ENCODE measurements at regions not wholly inside any gene's neighbourhood (a gene's known extent, or its start where the extent isn't known, plus 50 kb on each side); places are given as distances from the start of the nearest gene placed in this dataset.

DNA sequence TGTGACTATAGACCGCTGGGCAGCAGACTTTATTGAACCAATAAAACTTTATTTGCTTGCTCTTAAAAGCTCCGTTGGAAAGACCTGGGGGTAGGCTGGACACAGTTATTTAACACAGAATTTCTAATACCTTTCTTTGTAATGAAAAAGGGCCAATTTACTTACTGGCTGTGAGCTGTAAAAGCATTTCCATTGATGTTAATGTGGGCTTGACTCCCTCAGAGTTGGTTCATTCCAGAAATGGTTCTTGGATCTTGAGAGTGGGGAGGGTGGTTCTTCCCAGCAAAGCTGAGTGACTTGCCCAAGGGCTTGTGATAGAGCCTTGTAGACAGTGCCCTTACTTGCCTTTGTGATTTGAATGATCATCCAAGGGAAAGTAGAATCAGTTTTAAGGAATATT lies 100.6 kb downstream of the SOX4 start:
- H4K20me1 ChIP-seq (ENCODE audit: insufficient read depth, low read length): no peaks in the 10 kb centered on the region

DNA sequence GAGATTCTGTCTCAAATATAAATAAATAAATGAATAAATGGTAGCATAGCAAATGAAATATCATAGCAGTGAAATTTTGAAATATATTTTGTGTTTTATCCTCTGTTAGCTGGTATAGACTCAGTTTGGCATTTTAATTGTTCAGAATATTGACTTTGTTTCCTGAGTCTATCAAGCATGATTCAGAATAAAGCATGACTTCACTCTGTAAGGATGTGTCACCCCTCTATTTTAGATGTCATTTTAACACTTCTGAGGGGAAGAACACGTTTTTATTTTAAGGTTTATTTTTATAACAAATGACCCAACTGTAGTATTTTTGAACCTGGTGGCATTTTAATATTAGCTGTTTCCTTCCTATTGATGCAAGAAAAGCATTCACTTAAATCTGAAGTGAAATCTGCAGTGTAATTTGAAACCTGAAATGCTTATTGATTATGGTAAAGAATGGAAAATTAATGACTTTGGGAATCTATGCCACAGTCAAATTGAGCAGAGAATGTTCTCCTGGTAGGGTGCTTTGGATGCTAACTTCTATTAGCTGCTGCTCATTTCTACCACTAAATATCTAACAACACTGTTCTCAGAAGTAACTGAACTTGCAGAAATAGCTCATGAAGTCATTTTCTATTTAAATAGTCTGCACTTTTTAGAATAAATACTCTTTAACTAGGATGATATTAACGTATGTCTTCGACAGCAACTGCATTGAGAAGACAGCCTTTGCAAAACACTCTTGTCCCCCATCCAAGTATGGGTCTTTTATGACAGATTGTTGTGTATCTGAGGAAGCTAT lies 114.2 kb downstream of the SOX4 start:
- Histone ChIP-seq H4K20me1 (ENCODE audit: insufficient read depth, low read length) (no peaks in the 10 kb centered on the region), H3K4me1 (ENCODE audit: low read length) (no peaks in the 10 kb centered on the region), H3K36me3 (replicated peaks; ENCODE audit: insufficient read depth, low read length) (no peaks in the 10 kb centered on the region), H3K4me2 (ENCODE audit: low read depth, low read length) (no peak overlapping the region), H2AFZ (ENCODE audit: low read length) (no peak overlapping the region), H3K27ac (ENCODE audit: low read length) (no peak overlapping the region), H3F3A (ENCODE audit: insufficient read depth, low read length) (no peaks in the 10 kb centered on the region), H3K9me3 (replicated peaks; ENCODE audit: insufficient read depth, low read length) (no peaks in the 10 kb centered on the region), H3K27me3 (replicated peaks; ENCODE audit: insufficient read depth, low read length) (no peaks in the 10 kb centered on the region), H3K9me2 (replicated peaks; ENCODE audit: insufficient read depth, low read length) (no peaks in the 10 kb centered on the region), H3K79me2 (ENCODE audit: low read length) (no peaks in the 10 kb centered on the region), H3K9ac (ENCODE audit: low read length) (no peak overlapping the region), H3K4me3 (ENCODE audit: low read length) (no peak overlapping the region)
- no peak for TF ChIP-seq EZH2 (optimal IDR thresholded peaks at IDR 0.05; ENCODE audit: low read depth, low read length)
- no peak for TF ChIP-seq EZH2phosphoT487 (IDR thresholded peaks at IDR 0.05; ENCODE audit: low read length)
- TF ChIP-seq, protein P1, sequence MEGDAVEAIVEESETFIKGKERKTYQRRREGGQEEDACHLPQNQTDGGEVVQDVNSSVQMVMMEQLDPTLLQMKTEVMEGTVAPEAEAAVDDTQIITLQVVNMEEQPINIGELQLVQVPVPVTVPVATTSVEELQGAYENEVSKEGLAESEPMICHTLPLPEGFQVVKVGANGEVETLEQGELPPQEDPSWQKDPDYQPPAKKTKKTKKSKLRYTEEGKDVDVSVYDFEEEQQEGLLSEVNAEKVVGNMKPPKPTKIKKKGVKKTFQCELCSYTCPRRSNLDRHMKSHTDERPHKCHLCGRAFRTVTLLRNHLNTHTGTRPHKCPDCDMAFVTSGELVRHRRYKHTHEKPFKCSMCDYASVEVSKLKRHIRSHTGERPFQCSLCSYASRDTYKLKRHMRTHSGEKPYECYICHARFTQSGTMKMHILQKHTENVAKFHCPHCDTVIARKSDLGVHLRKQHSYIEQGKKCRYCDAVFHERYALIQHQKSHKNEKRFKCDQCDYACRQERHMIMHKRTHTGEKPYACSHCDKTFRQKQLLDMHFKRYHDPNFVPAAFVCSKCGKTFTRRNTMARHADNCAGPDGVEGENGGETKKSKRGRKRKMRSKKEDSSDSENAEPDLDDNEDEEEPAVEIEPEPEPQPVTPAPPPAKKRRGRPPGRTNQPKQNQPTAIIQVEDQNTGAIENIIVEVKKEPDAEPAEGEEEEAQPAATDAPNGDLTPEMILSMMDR (IDR thresholded peaks at IDR 0.05; ENCODE audit: low read length): no peak
- DNase-seq: no peak

More for the DNA sequence above, 100.6 kb downstream of the SOX4 start:
- Histone ChIP-seq H3K9ac (ENCODE audit: low read length) (no peak overlapping the region), H3K9me3 (replicated peaks; ENCODE audit: insufficient read depth, low read length) (no peaks in the 10 kb centered on the region), H3F3A (ENCODE audit: insufficient read depth, low read length) (no peaks in the 10 kb centered on the region), H3K9me2 (replicated peaks; ENCODE audit: insufficient read depth, low read length) (no peaks in the 10 kb centered on the region), H3K4me2 (ENCODE audit: low read depth, low read length) (no peak overlapping the region), H3K79me2 (ENCODE audit: low read length) (no peaks in the 10 kb centered on the region), H3K4me3 (ENCODE audit: low read length) (no peak overlapping the region), H3K4me1 (ENCODE audit: low read length) (no peaks in the 10 kb centered on the region), H3K36me3 (replicated peaks; ENCODE audit: insufficient read depth, low read length) (no peaks in the 10 kb centered on the region), H3K27me3 (replicated peaks; ENCODE audit: insufficient read depth, low read length) (no peaks in the 10 kb centered on the region), H2AFZ (ENCODE audit: low read length) (no peak overlapping the region), H3K27ac (ENCODE audit: low read length) (no peak overlapping the region)
- TF ChIP-seq, protein P1 (IDR thresholded peaks at IDR 0.05; ENCODE audit: low read length): no peak
- TF ChIP-seq EZH2phosphoT487 (IDR thresholded peaks at IDR 0.05; ENCODE audit: low read length): no peak
- TF ChIP-seq EZH2 (optimal IDR thresholded peaks at IDR 0.05; ENCODE audit: low read depth, low read length): no peak
- no peak for DNase-seq

DNA sequence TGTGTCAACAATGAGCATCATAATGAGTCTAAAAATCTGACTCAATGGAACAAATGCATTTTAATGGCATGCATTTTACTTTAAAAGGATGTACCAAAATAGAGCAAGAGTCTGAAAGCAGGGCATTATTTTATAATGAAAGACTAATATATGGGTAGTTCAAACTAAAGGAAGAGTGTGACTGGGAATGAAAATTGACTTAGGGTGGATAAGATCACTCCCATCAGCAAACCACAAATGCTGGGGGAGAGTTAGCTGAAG lies 114.7 kb downstream of the SOX4 start:
- TF ChIP-seq, protein P1 (IDR thresholded peaks at IDR 0.05; ENCODE audit: low read length): no peak
- no peak for TF ChIP-seq EZH2 (optimal IDR thresholded peaks at IDR 0.05; ENCODE audit: low read depth, low read length)
- TF ChIP-seq EZH2phosphoT487 (IDR thresholded peaks at IDR 0.05; ENCODE audit: low read length): no peak
- H3K79me2 ChIP-seq (ENCODE audit: low read length): no peaks in the 10 kb centered on the region
- no peak overlapping the region for H3K4me2 ChIP-seq (ENCODE audit: low read depth, low read length)
- H3K9me3 ChIP-seq (replicated peaks; ENCODE audit: insufficient read depth, low read length): no peaks in the 10 kb centered on the region
- H3K4me3 ChIP-seq (ENCODE audit: low read length): no peak overlapping the region
- DNase-seq: no peak
- H3K27me3 ChIP-seq (replicated peaks; ENCODE audit: insufficient read depth, low read length): no peaks in the 10 kb centered on the region
- no peak overlapping the region for H3K9ac ChIP-seq (ENCODE audit: low read length)
- H3K9me2 ChIP-seq (replicated peaks; ENCODE audit: insufficient read depth, low read length): no peaks in the 10 kb centered on the region
- H3K36me3 ChIP-seq (replicated peaks; ENCODE audit: insufficient read depth, low read length): no peaks in the 10 kb centered on the region
- H3K27ac ChIP-seq (ENCODE audit: low read length): no peak overlapping the region
- no peaks in the 10 kb centered on the region for H3K4me1 ChIP-seq (ENCODE audit: low read length)
- no peaks in the 10 kb centered on the region for H4K20me1 ChIP-seq (ENCODE audit: insufficient read depth, low read length)
- no peak overlapping the region for H2AFZ ChIP-seq (ENCODE audit: low read length)
- H3F3A ChIP-seq (ENCODE audit: insufficient read depth, low read length): no peaks in the 10 kb centered on the region

Data from MM.1S (cell line).